ENCODE measurements at regions not wholly inside any gene's neighbourhood (a gene's known extent, or its start where the extent isn't known, plus 50 kb on each side); places are given as distances from the start of the nearest gene placed in this dataset.
A peak's percentile ranks its signal among the peaks of the same experiment; 100 is the strongest.

- no peak for DNase-seq (ENCODE audit: low read depth)
Measured at GRCh38 chr2:479490-480176, 191.7 kb upstream of the ALKAL2 start.

- no peak for DNase-seq (ENCODE audit: low read depth)
Measured at GRCh38 chr2:479031-479430, 191.1 kb upstream of the ALKAL2 start.

GRCh38 chr2:471560-471959 is 183.7 kb upstream of the ALKAL2 start:
- DNase-seq (ENCODE audit: low read depth), result no peak

GRCh38 chr2:469514-469913 is 181.6 kb upstream of the ALKAL2 start:
- DNase-seq (ENCODE audit: low read depth), result no peak

GRCh38 chr2:468648-469336 is 180.9 kb upstream of the ALKAL2 start:
- DNase-seq (ENCODE audit: low read depth), result no peak

- no peak for DNase-seq (ENCODE audit: low read depth)
Measured at GRCh38 chr2:467892-468647, 180.2 kb upstream of the ALKAL2 start.

GRCh38 chr2:467543-467891 is 179.6 kb upstream of the ALKAL2 start:
- DNase-seq (ENCODE audit: low read depth), result no peak

- DNase-seq (ENCODE audit: low read depth), result no peak
Measured at GRCh38 chr2:467101-467500, 179.2 kb upstream of the ALKAL2 start.

GRCh38 chr2:464562-465309 is 176.8 kb upstream of the ALKAL2 start:
- no peak for DNase-seq (ENCODE audit: low read depth)

- DNase-seq (ENCODE audit: low read depth), result peak; percentile 25
Measured at GRCh38 chr2:460861-461260, 173.0 kb upstream of the ALKAL2 start.

- DNase-seq (ENCODE audit: low read depth), result no peak
Measured at GRCh38 chr2:459931-460330, 172.0 kb upstream of the ALKAL2 start.

GRCh38 chr2:458425-458815 is 170.5 kb upstream of the ALKAL2 start:
- DNase-seq (ENCODE audit: low read depth), result no peak

- no peak for DNase-seq (ENCODE audit: low read depth)
Measured at GRCh38 chr2:457792-458424, 170.0 kb upstream of the ALKAL2 start.

- DNase-seq (ENCODE audit: low read depth), result no peak
Measured at GRCh38 chr2:457262-457661, 169.4 kb upstream of the ALKAL2 start.

GRCh38 chr2:455913-456312 is 168.0 kb upstream of the ALKAL2 start:
- no peak for DNase-seq (ENCODE audit: low read depth)

GRCh38 chr2:455015-455705 is 167.3 kb upstream of the ALKAL2 start:
- DNase-seq (ENCODE audit: low read depth), result no peak

GRCh38 chr2:453132-453531 is 165.2 kb upstream of the ALKAL2 start:
- DNase-seq (ENCODE audit: low read depth), result no peak

- no peak for DNase-seq (ENCODE audit: low read depth)
Measured at GRCh38 chr2:451495-451894, 163.6 kb upstream of the ALKAL2 start.

- DNase-seq (ENCODE audit: low read depth), result no peak
Measured at GRCh38 chr2:449246-450067, 161.6 kb upstream of the ALKAL2 start.

- no peak for DNase-seq (ENCODE audit: low read depth)
Measured at GRCh38 chr2:447902-448665, 160.2 kb upstream of the ALKAL2 start.
